PC-9 (cell line): ENCODE measurements at regions not wholly inside any gene's neighbourhood (a gene's known extent, or its start where the extent isn't known, plus 50 kb on each side); places are given as distances from the start of the nearest gene placed in this dataset.

ENCODE experiments used
- BruUV-seq: library from RNA; stranded (reverse); fragments of 400-500 nt; replicated peaks from 2 replicates; lab custom pipeline; 2021; lab: Mats Ljungman, UMichigan
- CTCF ChIA-PET: fragments of 300-600 bp; sonication (Branson Sonifier 250); formaldehyde crosslinking; loops from one replicate; lab custom pipeline; 2022; ENCODE audit warnings: antibody characterized with exemption; lab: Charles Lee
- POLR2A ChIA-PET: fragments of 300-600 bp; sonication (Branson Sonifier 250); formaldehyde crosslinking; loops from one replicate; lab custom pipeline; 2022; ENCODE audit warnings: antibody characterized with exemption; ENCODE audit not compliant: unreplicated experiment; lab: Charles Lee
- DNase-seq, 2 experiments: peaks; one replicate each; pipeline versions ENCODE4 v3.0.0 to v3.0.0-alpha.2; 2015 to 2022; ENCODE audit warnings: mixed read lengths in 1 of 2
- H2AFZ ChIP-seq: fragments of 200-600 bp; sonication (generic); 2 replicates; pipeline ENCODE4 v1.8.1; 2017; ENCODE audit warnings: antibody characterized with exemption
- H3F3A ChIP-seq: fragments of 200-600 bp; sonication (generic); 2 replicates; pipeline ENCODE4 v1.8.1; 2017; ENCODE audit warnings: antibody characterized with exemption, mild to moderate bottlenecking, low read depth; ENCODE audit not compliant: insufficient read depth
- H3K27ac ChIP-seq: fragments of 200-600 bp; sonication (generic); 2 replicates; pipeline ENCODE4 v1.6.1; 2016; ENCODE audit warnings: mixed run types
- H3K27me3 ChIP-seq: fragments of 200-600 bp; sonication (generic); 2 replicates; pipeline ENCODE4 v1.6.1; 2016; ENCODE audit warnings: low read depth, mixed run types; ENCODE audit not compliant: insufficient read depth
- H3K36me3 ChIP-seq: fragments of 200-600 bp; sonication (generic); 2 replicates; pipeline ENCODE4 v1.6.1; 2016; ENCODE audit warnings: low read depth, mixed run types
- H3K4me1 ChIP-seq: fragments of 200-600 bp; sonication (generic); replicated peaks from 2 replicates; pipeline ENCODE4 v1.6.1; 2016; ENCODE audit warnings: mixed run types; ENCODE audit not compliant: insufficient read depth
- H3K4me2 ChIP-seq: fragments of 200-600 bp; sonication (generic); 2 replicates; pipeline ENCODE4 v1.6.1; 2017; ENCODE audit warnings: mixed run types
- H3K4me3 ChIP-seq: fragments of 200-600 bp; sonication (generic); 2 replicates; pipeline ENCODE4 v1.6.1; 2016; ENCODE audit warnings: mixed run types
- H3K79me2 ChIP-seq: fragments of 200-600 bp; sonication (generic); 2 replicates; pipeline ENCODE4 v1.6.1; 2017; ENCODE audit warnings: low read depth, mixed run types
- H3K9me2 ChIP-seq: fragments of 200-600 bp; sonication (generic); 2 replicates; pipeline ENCODE4 v1.8.1; 2017; ENCODE audit warnings: mild to moderate bottlenecking; ENCODE audit not compliant: insufficient read depth
- H3K9me3 ChIP-seq: fragments of 200-600 bp; sonication (generic); 2 replicates; pipeline ENCODE4 v1.8.1; 2016; ENCODE audit warnings: low read depth; ENCODE audit not compliant: insufficient read depth
- H4K20me1 ChIP-seq: fragments of 200-600 bp; sonication (generic); 2 replicates; pipeline ENCODE4 v1.8.1; 2017; ENCODE audit not compliant: insufficient read depth
- EZH2 ChIP-seq: fragments of 200-600 bp; sonication (generic); IDR thresholded peaks from 2 replicates; pipeline ENCODE4 v1.8.0; 2017; ENCODE audit warnings: antibody characterized with exemption, low read depth
- intact Hi-C: fragments of 100-400 bp; cut with micrococcal nuclease; formaldehyde crosslinking; loops from one replicate; pipeline ENCODE4 v1.10.0; 2022; ENCODE audit not compliant: unreplicated experiment
- TF ChIP-seq, protein P1 (sequence below): fragments of 200-600 bp; sonication (generic); conservative IDR thresholded peaks from 2 replicates; pipeline ENCODE4 v1.6.1; 2017; ENCODE audit warnings: mixed run types, antibody characterized with exemption, mild to moderate bottlenecking, moderate library complexity

DNA sequence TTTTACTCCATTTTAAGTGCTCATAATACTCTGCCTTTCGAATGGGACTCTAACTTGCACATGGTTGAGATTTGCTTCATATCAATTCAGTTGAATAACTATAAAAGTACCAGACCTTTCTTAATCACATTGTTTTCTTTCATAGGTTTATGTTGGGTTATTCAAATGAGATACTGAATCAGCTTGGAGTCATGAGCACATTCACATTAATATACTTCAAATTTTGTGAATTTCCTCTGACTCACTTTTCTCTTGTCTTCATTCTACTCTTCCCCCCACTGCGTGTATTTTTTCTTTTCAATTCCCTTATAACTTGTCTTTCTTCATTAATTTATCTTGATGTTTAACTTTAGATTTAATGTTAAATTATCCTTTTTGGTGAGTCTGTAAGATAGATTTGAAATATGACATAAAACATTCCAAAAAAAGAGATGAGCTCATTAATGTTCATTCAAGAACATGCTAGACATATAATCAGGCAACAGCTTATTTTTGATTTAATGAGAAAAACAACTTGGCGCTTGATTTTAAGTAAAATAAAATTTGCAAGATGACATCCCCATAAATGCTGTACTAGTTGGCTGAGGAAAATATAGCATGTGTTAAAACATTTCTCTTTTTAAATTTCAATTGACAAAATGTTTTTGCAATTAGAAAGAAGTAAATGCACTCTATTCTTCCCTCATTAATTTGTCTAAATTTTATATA is 736.0 kb downstream of the CD109 start:
- H3K4me3 ChIP-seq: no peak overlapping the region
- no peaks in the 10 kb centered on the region for H3K4me1 ChIP-seq
- no peaks in the 10 kb centered on the region for H3K79me2 ChIP-seq
- DNase-seq: no peak
- BruUV-seq: no TSS peak
- H3K27me3 ChIP-seq: no peaks in the 10 kb centered on the region
- ChIA-PET CTCF (interaction anchor here (0.5 kb wide), 1 partner anchor 371 kb away, joined by 3 read pairs; no protein-coding TSS in a partner anchor), POLR2A (no interaction called here)
- no peaks in the 10 kb centered on the region for H3K9me2 ChIP-seq
- H3K4me2 ChIP-seq: no peak overlapping the region
- no peaks in the 10 kb centered on the region for H4K20me1 ChIP-seq
- H3K36me3 ChIP-seq: no peaks in the 10 kb centered on the region
- no peaks in the 10 kb centered on the region for H3F3A ChIP-seq
- intact Hi-C loops: no loop called here
- H3K9me3 ChIP-seq: no peaks in the 10 kb centered on the region
- no peak overlapping the region for H2AFZ ChIP-seq
- H3K27ac ChIP-seq: no peak overlapping the region
- no peak for TF ChIP-seq EZH2
- TF ChIP-seq, protein P1, sequence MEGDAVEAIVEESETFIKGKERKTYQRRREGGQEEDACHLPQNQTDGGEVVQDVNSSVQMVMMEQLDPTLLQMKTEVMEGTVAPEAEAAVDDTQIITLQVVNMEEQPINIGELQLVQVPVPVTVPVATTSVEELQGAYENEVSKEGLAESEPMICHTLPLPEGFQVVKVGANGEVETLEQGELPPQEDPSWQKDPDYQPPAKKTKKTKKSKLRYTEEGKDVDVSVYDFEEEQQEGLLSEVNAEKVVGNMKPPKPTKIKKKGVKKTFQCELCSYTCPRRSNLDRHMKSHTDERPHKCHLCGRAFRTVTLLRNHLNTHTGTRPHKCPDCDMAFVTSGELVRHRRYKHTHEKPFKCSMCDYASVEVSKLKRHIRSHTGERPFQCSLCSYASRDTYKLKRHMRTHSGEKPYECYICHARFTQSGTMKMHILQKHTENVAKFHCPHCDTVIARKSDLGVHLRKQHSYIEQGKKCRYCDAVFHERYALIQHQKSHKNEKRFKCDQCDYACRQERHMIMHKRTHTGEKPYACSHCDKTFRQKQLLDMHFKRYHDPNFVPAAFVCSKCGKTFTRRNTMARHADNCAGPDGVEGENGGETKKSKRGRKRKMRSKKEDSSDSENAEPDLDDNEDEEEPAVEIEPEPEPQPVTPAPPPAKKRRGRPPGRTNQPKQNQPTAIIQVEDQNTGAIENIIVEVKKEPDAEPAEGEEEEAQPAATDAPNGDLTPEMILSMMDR: no peak

DNA sequence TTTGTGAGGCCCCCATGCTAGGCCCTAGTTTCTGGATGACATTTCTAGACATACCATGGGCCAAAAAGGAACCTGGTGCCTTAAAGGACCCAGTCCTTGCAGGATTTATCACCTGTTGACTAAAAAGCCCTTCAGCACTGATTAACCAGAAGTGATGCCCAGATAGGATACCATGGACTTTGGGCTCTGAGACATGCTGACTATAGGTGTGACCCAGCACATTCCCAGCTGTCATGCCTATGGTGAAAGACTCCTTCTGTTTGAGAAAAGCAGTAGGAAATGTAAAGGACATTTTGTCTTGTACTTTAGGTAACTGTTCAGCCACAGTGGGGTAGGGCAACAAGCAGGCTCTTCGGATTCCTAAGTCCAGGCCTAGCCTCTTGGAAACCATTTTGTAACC is 724.2 kb downstream of the CD109 start:
- no peak overlapping the region for H2AFZ ChIP-seq
- H3K9me3 ChIP-seq: no peaks in the 10 kb centered on the region
- intact Hi-C loops: no loop called here
- ChIA-PET CTCF (no interaction called here), POLR2A (no interaction called here)
- no peaks in the 10 kb centered on the region for H3K79me2 ChIP-seq
- no peaks in the 10 kb centered on the region for H3K4me1 ChIP-seq
- no peak overlapping the region for H3K4me2 ChIP-seq
- no peaks in the 10 kb centered on the region for H3K9me2 ChIP-seq
- TF ChIP-seq, protein P1: no peak
- no peak for TF ChIP-seq EZH2
- H3F3A ChIP-seq: no peaks in the 10 kb centered on the region
- H3K4me3 ChIP-seq: no peak overlapping the region
- H3K27me3 ChIP-seq: no peaks in the 10 kb centered on the region
- no peak for DNase-seq
- BruUV-seq: no TSS peak
- no peaks in the 10 kb centered on the region for H4K20me1 ChIP-seq
- no peak overlapping the region for H3K27ac ChIP-seq
- no peaks in the 10 kb centered on the region for H3K36me3 ChIP-seq

DNA sequence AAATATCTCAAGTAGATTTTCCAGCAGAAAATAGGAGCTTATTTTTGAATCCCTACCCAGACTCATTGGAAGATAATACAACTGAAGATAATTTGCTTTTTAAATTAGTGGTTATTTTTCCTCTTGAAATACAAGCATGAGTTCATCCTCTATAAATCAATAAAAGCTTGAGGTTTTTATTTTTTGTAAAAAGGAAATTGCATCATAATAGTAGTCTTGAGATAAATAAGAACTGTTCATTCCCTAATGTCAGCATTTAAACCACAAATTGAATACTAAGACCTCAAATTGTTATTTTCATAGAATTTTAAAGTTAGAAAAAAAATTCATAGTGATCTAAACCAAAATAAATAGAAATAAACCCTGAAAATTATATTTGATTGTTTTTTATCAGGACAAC is 719.1 kb downstream of the CD109 start:
- ChIA-PET POLR2A (no interaction called here), CTCF (no interaction called here)
- Histone ChIP-seq H3K79me2 (no peaks in the 10 kb centered on the region), H3K4me3 (no peak overlapping the region), H3F3A (no peaks in the 10 kb centered on the region), H4K20me1 (no peaks in the 10 kb centered on the region), H3K4me1 (no peaks in the 10 kb centered on the region), H3K27ac (no peak overlapping the region), H3K4me2 (no peak overlapping the region), H3K9me3 (no peaks in the 10 kb centered on the region), H3K27me3 (no peaks in the 10 kb centered on the region), H2AFZ (no peak overlapping the region), H3K9me2 (no peaks in the 10 kb centered on the region), H3K36me3 (no peaks in the 10 kb centered on the region)
- DNase-seq: no peak
- intact Hi-C loops: loop anchor here (10.0 kb wide), 1 partner anchor 480 kb away; no protein-coding TSS in a partner anchor
- TF ChIP-seq, protein P1: no peak
- TF ChIP-seq EZH2: no peak
- no TSS peak for BruUV-seq
